ENCODE measurements at regions not wholly inside any gene's neighbourhood (a gene's known extent, or its start where the extent isn't known, plus 50 kb on each side); places are given as distances from the start of the nearest gene placed in this dataset.

DNA sequence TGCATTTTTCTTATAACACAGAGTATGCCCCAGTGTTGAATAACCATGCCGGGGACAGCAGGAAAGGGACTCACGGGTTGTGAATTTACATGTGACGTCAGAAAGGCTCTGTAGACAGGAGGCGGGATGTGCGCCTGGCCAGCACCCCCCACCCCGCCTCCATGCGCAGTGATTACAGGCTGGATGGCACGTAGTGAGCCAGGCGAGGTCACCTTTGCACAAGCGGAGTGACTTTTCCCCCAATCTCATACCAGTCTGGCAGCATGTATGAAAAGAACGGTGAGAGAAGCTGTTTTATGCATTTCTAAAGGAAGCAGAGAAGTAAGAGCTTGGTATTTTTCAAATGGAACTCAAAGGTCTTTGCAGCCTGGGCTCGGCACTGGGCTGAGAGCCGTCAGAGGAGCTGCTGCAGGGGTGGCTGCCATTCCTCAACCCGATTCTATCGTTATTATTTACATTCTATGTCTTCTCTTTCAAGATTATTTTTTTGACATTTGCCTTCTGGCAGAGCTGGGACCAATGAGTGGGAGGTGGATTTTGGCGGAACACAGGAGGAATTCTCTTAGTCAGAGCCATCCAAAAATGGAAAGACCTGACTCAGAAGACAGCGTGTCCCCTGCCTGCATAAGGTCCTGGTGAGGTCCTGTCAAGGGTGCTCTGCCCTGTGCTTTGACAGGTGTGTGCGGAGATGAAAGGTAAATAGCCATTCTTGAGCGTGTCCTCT is 115.6 kb upstream of the SLC45A1 start:
- no peak for DNase-seq

DNA sequence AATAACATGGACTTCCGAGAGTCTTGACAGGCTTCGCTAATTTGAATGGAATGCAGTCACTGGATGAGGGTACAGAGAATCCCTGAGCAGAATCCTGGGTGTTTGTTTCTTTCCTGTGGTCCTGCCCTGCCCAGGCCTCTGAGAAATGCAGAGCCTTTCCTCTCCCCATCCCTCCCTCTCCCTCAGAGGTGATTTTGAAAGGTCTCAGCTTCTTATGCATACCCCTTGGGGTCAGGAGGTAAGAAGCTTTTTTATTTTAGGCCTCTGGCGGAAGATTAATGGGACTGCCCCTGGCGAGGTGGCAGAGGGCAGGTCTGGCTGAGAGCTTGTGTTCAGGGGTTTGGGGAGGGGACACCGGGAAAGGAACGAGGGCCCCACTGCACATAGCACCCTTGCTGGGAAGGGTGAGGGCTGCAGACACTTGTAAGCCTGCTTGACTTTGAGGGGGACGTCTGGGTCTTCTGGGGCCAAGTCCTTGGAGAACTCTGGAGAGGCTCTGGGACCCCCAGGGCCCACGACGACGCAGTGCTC is 116.5 kb upstream of the SLC45A1 start:
- no peak for DNase-seq

DNA sequence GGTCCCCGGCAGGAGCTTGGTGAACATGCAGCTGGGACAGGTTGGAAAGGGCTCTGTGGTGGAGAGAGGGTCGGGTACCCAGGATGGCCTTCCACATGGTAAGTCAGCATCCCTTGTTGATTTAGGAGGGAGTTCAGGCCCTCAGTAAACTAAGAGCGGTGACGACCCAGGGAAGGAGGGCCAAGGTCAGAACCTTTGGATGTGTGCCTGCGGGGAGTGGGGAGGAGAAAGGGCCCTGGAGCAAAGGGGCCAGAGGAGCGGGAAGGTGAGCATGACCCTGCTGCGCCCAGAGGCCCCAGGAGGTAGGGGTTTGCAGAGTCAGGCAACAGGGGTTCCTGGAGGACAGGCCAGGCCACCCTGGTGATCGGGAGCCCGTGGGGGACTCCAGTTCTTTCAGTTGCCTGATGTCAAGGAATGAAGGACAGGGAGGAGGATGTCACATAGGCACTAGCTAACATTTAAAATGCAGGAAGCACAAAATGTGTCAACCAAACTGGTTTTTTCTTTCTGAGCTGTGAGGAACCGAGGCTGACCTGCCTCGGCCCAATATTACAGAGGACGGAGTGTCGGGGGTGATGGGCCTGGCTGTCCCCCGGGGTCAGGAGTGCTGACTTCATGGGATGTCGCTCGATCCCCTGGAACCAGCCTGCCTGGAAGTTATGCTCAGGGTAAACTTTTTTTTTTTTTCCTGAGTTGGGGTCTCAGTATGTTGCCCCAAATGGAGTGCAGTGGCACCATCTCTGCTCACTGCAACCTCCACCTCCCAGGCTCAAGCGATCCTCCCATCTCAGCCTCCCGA is 117.4 kb upstream of the SLC45A1 start:
- DNase-seq, result no peak

DNA sequence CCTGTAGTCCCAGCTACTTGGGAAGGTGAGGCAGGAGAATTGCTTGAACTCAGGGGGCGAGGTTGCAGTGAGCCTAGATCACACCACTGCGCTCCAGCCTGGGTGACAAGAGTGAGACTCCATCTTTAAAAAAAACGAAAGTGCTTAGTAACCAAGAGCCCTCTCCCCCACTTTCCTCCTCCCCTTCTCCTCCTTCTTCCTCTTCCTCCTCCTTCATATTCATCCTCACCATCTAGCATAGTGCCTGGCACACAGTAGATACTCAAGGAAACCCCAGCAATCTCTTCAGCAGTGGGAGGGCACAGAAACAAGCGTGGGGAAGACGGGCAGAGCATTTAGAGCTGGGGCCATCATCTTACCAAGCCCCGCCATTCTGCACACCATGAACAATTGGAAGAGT is 119.4 kb upstream of the SLC45A1 start:
- no peak for DNase-seq

DNA sequence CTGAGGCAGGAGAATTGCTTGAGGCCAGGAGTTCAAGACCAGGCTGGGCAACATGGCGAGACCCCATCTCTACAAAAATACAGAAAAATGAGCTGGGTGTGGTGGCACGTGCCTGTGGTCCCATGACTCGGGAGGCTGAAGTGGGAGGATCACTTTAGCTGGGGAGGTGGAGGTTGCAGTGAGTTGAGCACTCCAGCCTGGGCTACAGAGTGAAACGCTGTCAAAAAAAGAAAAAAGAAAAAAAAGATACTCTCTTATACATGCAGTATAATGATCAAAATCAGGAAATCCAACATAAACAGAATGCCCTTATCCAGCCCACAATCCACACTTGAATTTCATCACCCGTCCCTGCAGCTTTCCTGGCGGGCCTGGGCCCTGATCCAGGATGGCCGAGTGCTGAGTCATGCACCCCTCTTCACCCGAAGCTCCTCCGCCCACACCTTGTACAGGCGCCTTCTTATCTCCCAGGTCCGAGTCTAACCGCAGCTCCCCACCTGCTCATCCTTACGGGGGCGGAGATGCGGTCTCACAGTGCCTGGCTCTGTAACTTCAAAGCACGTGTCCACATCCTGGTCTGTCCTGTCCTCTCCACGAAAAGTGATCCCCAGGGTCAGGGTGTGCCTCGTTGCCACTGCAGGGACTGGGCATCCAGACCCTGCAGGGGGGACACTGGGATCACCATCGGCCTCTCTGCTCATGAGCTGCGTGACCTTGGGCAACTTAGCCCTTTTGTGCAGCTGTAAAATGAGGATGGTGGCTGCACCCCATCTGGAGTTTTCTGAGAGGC is 120.2 kb upstream of the SLC45A1 start:
- DNase-seq, result no peak

DNA sequence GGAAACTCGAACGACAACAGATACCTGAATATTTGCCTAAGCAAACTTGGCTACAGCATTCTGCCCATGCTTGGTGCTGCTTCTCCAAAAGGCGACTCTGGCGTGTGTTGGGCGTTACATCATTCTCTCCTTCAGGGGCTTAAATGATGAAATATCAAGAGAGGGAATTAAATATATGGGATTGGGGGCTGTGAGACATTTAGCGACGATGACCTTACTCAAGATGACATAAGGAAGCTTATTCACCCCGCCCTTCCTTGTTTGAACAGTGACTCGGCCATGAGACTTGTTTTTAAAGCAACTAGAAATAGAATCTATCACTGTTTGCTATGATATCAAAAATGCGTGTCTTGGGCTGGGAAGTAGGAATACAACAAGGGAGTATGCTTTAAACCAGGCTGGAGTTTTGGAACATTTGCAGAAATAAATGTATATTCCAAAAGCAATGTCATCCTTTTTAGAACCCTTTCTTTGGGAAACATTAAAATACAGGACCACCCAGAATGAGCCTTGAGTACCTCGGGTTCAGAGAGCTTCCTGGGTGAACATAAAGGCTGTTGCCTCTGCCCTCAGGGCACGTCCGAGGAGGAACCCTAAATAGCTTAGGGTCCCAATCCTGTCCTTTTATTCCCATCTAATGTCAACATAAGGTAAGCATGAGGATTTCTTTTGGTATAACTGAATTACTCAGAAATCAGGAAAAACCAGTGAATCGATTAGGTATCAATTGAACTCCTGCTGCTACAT is 123.3 kb upstream of the SLC45A1 start:
- no peak for DNase-seq

DNA sequence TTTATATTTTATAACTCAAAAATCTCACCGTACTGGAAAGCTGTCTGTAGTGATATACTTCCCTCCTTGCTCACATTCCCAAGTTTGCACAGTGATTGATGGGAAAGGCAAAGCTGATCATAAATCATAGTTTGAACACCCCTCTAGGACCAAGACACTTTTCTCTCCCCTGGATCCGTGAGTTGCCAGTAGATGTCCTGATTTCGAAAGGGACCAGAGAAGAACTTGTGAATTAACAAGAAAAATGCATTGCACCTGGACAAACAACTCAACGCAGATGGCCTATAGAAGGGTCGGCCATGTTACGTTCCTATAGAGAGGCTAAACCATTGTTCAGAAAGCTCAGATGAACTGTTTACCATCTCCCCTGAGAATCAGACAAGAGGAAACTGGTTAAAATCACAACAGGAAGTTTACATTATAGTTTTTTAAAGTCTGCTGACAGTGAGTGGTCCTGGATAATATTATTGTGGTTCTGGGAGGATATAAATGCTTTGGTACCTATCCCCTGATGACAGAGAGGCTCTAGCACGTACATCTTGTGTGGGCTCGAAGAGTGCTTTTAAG is 124.0 kb upstream of the SLC45A1 start:
- no peak for DNase-seq

DNA sequence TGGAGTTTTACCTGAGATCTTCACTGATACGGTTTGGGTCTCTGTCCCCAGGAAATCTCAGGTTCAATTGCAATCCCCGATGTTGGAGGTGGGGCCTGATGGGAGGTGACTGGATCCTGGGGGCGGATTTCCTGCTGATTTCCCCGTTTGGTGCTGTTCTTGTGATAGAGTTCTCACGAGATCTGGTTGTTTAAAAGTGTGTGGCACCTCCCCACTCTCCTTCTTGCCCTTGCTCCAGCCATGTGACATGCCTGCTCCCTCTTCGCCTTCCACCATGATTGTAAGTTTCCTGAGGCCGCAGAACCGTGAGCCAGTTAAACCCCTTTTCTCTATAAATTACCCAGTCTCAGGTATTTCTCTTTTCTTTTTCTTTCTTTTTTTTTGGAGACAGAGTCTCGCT is 126.4 kb upstream of the SLC45A1 start:
- no peak for DNase-seq

DNA sequence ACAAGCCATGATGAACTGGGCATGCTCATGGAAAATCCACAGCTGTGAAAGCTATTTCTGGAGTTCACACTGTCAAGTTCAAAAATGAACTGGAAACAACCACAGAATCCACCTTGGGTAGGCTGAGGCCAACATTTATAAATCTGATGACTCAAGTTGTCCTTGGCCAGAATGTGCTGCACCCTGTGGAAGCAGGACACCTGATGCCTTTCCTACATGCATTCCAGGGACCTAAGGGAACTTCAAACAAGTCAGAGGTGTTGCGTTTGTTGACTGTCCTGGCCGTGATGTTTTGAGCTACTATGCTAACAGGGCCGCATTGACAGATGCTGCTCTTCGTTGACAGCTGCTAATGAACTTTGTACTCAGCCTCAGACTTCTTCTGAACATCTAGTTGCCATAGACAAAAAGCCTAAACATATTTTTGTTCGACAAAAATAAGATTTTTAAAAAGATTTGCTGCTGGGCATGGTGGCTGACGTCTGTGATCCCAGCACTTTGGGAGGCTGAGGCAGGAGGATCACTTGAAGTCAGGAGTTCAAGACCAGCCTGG is 127.9 kb upstream of the SLC45A1 start:
- no peak for DNase-seq

DNA sequence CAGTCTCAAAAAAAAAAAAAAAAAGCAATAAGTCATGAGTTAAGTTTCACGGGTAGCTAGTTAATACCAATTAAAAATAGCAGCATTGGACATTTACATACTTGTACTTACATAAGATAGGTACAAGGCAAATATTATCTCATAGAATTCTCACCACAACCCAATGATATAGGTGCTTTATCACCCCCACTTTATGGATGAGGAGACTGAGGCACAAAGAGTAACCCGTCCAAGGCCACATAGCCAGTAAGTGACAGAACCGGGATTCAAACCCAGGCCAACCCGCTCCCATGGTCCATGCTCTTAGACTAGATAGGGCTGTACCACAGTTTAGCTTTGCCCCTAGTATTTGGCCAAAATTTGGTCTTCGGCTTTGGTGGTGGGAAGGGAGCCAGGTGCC is 132.5 kb upstream of the SLC45A1 start:
- DNase-seq, result no peak

DNA sequence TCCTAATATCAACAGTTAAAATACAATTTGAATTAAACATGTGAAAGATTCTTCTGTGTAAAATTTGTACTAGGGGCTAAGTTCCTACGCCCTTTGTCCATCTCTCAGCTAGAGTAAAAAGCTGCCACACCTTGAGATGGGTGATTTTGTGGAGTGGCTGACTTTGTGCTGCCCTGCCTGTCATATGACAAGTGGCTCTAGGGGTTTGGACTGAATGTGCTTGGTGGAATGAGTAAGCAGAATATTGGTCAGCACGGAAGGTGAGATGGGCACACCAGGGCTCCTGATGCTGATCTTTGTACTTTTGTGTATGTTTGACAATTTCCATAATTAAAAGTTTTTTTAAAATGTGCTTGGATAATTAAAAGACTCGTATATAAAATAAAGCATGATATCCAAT is 133.6 kb upstream of the SLC45A1 start:
- no peak for DNase-seq

DNA sequence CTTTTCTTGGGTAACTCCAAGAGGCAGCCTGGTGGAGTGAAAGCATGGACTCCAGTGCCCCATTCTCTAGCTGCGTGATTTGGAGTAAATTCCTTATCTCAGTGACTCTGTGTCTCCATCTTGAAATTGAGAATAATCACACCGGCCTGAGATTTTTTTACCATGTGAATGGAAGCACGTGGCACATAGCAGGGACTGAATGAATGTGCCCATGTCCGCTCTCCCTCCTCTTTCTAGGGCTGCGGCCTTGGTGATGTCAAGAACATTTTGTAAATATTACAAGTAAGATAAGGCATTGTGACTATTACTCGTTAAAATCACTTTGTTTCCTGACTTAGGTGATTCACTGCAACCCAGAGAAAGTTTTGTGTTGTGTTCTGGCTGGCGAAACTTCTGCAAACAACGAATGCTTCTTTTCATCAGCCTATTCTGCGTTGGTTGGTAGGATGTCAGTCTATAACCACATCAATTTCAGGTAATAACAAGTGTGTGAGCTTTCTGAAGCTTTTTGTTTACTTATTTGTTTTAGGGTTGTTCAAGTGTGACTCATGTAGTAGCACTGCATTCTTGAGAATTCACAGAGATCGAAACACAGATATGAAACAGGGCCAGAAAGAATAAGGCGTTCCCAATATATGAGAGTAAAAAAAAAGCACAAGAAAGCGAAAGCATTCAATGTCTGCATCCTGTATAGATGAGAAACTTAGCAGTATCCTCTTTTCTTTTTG is 135.7 kb upstream of the SLC45A1 start:
- no peak for DNase-seq

DNA sequence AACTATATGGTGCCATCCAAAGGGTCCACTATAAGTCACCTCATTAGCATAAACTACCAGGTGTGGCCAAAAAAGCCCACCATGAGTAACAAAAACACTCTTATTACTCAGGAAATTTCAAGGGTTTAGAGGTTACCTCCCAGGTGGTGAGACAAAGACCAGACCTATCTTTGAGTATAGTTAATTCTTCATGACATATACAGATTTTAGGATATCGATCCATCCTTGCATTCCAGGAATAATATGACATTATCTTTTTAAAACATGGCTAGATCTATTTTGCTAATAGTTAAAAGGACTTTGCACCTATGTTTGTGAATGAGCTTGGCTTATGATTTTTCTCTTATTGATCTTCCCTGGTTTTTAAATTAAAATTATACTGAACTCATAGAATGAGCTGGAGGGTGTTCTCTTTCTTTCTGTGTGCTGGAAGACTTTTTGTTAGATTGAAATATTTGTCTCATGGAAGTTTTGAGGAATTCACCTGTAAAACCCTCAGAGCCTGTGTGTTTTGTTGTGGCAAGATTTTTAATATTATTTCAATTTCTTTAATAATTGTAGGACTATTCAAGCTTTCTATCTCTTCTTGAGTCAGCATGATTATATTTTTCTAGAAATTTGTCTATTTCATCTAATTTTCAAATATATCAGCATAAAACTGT is 138.7 kb upstream of the SLC45A1 start:
- no peak for DNase-seq

DNA sequence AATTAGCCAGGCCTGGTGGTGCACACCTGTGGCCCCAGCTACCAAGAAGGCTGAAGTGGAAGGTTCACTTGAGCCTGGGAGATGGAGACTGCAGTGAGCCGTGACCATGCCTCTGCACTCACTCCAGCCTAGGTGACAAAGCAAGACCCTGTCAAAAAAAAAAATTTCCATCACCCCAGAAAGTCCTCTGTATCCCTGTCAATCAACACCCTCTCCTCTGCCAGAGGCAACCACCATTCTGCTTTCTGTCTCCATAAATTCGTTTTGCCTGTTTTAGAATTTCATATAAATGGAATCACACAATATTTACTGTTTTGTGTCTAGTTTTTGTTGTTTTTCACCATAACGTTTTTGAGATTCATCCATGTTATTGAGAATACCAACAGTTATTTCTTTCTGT is 141.6 kb upstream of the SLC45A1 start:
- no peak for DNase-seq

DNA sequence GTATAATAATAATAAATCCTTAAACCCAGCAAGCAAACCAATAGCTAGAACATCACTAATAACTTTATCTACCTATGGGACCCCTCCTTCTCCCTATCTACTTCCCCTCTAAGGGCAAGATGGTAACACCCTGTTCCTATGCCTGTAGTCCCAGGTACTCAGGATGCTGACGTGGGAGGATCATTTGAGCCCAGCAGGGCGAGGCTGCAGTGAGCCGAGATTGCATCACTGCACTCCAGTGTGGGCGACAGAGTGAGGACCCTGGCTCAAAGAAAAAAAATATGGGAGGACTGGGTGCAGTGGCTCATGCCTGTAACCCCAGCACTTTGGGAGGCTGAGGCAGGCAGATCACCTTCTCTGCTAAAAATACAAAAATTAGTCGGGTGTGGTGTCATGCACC is 143.1 kb upstream of the SLC45A1 start:
- no peak for DNase-seq

DNA sequence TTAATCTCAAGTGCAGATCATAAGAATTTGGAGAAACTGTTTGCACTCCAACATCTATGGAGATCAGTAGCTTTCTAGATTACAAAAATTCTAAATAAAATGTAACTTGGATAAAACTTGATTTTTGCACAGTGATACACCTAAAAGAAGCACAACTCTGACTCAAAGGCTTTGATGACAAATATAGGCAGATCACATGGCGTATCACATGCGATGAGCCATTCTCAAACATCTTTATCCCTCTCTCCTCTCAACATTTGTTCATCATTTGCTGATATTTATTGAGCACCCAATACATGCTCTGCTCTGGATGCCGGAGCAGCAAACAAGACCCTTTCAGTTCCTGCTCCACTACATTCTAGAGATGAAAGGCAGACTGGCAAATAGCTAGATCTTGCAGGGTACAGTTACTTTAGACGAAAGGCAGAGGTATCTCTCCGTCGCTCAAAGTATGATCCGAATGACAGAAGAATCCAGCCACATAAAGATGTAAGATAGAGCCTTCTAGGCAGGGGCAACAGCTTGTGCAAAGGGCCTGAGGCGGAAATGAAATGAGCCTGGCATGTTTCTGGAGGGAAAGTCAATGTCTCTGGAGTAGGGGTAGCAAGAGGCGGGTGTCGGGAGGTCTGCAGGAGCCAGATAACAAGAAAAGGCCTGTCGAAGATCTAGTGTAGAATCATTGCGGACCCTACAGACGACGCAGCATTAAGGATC is 145.8 kb upstream of the ERRFI1 start:
- DNase-seq, result no peak

DNA sequence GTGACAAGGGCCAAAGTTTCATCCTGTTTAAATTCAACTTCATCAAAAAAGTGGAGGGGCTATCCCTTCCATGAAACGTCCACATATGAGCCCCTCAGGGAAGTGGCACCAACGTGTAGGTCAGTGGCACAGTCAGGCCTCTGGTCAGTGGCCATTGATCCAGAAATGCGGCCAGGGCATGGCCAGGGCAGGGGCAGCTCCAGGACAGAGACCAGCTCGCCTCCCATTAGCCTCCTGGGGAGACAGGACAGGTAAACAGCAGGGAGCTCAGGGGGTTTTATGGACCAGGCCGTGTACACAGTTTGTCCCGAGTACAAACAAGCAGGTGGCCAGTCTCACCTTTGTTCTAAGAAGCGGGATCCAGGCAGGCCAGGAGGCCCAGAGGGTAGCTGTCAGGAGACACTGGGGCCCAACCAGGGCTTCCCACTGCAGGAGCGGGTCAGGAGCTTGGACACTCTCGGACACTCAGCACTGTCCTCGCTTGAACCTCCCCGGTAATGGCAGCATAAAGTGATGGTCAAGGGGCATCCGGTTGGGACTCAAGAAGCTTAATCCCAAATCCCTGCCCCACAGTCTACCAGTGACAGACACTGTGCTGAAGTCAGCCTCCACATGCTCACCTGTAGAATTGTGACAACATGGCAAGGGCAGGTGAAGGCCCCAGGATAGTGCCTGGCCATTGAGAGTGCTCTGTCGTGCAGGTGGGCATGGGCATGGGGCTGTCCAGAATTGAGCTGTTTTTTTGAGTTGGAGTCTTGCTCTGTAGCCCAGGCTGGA is 144.1 kb upstream of the ERRFI1 start:
- no peak for DNase-seq

DNA sequence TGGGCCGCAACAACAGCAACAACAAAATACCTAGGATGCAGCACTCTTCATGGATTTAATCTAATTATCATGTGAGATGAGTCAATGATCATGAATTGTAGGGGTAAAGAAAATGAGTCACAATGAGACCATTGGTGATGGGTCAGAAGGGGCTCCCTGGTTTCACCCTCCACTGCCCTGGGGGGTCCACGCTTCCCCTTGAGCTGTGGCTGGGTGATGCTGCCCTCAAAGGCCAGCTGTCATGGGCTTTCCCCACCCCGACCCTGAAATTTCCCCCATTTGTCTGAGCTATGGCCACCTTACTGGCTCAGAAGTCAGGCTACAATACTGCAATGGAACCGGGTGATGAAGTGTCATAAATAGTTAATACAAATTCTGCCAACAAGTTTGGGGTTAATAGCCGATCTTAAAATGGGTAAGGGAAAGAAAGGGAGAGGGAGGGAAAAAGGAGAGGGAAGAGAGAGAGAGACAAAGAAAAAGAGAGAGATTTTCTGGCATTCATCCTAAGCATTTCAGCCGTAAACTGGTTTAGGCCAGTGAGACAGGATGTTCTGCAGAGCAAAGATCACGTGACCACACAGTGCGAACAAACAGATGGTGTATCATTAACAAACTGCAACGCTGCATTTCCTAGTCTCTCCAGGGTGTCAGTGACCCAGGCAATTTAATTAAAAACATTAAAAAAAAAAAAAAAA is 143.4 kb upstream of the ERRFI1 start:
- DNase-seq, result no peak

DNA sequence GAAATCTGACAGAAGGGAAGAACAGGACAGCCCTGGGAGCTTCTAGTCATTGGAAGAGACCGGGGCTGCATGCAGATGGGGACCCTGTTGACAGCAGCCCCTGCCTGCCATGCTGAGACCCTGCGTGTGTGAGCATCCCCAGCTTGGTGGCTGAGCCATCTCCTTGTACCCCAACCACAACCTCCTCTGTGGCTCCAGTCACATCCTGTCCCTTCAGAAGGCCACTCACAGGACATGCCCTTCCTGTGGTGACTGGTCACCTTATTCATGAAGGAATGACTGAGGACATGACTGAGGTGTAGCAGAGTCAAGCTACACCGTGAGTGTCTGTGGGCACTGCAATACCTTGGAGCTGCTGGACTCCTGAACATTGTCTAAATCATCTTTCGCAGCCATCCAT is 141.8 kb upstream of the ERRFI1 start:
- DNase-seq, result no peak
